WTC11 (cell line): ENCODE measurements at regions not wholly inside any gene's neighbourhood (a gene's known extent, or its start where the extent isn't known, plus 50 kb on each side); places are given as distances from the start of the nearest gene placed in this dataset.

Experiments
- ATAC-seq: fragments of 200-7000 bp; cut with Tn5 transposase; 2 replicates; pipeline ENCODE4 v1.10.0; 2021; ENCODE audit warnings: mild to moderate bottlenecking, moderate library complexity
- CTCF ChIA-PET: fragments of 300-600 bp; sonication (Branson Sonifier 250); formaldehyde crosslinking; loops from one replicate; lab custom pipeline; 2021; ENCODE audit warnings: antibody characterized with exemption; lab: Charles Lee
- POLR2A ChIA-PET: fragments of 350-600 bp; sonication (Branson Sonifier 250); formaldehyde crosslinking; loops from one replicate; lab custom pipeline; 2021; ENCODE audit warnings: antibody characterized with exemption; lab: Charles Lee
- DNase-seq: peaks from one replicate; pipeline ENCODE4 v3.0.0; 2021; ENCODE audit warnings: low spot score
- H3K27ac Mint-ChIP-seq: 2 replicates; pipeline ENCODE4 v1.8.0; 2021; ENCODE audit warnings: mixed read lengths
- H3K27me3 Mint-ChIP-seq: 2 replicates; pipeline ENCODE4 v1.8.0; 2021; ENCODE audit warnings: low read depth, mild to moderate bottlenecking, moderate library complexity, mixed read lengths
- H3K36me3 Mint-ChIP-seq: 2 replicates; pipeline ENCODE4 v1.8.0; 2021; ENCODE audit warnings: mixed read lengths
- H3K4me1 Mint-ChIP-seq: 2 replicates; pipeline ENCODE4 v1.8.0; 2022; ENCODE audit warnings: mixed read lengths
- H3K4me3 Mint-ChIP-seq: 2 replicates; pipeline ENCODE4 v1.8.0; 2021; ENCODE audit warnings: mild to moderate bottlenecking, moderate library complexity, mixed read lengths
- H3K9me3 Mint-ChIP-seq: 2 replicates; pipeline ENCODE4 v1.8.0; 2021; ENCODE audit warnings: mixed read lengths
- ERG ChIP-seq: fragments of 250-450 bp; sonication (Bioruptor Pico); IDR thresholded peaks from 2 replicates; pipeline ENCODE4 v1.8.0; 2021; ENCODE audit warnings: mild to moderate bottlenecking
- ETV6 ChIP-seq: sonication (generic); formaldehyde crosslinking; IDR thresholded peaks from 2 replicates; pipeline ENCODE4 v1.8.1; 2022; ENCODE audit warnings: mild to moderate bottlenecking, missing genetic modification reagents
- FOXJ3 ChIP-seq: sonication (generic); formaldehyde crosslinking; IDR thresholded peaks from 2 replicates; pipeline ENCODE4 v1.9.0; 2021; ENCODE audit warnings: missing genetic modification reagents, mild to moderate bottlenecking, borderline replicate concordance
- FOXK1 ChIP-seq: sonication (generic); formaldehyde crosslinking; IDR thresholded peaks from 2 replicates; pipeline ENCODE4 v1.8.0; 2022; ENCODE audit warnings: mild to moderate bottlenecking, moderate library complexity, missing genetic modification reagents
- GABPB1 ChIP-seq: sonication (generic); formaldehyde crosslinking; IDR thresholded peaks from 2 replicates; pipeline ENCODE4 v1.8.1; 2023; ENCODE audit warnings: mild to moderate bottlenecking, missing genetic modification reagents
- HMGA2 ChIP-seq: fragments of 250-450 bp; sonication (Bioruptor Pico); IDR thresholded peaks from 2 replicates; pipeline ENCODE4 v1.4.0; 2021; ENCODE audit warnings: mild to moderate bottlenecking, moderate library complexity
- MXD4 ChIP-seq: fragments of 250-450 bp; sonication (Bioruptor Pico); IDR thresholded peaks from 2 replicates; pipeline ENCODE4 v1.8.0; 2021; ENCODE audit warnings: mild to moderate bottlenecking, moderate library complexity, borderline replicate concordance
- NFE2L1 ChIP-seq: sonication (generic); formaldehyde crosslinking; IDR thresholded peaks from 2 replicates; pipeline ENCODE4 v1.8.1; 2023; ENCODE audit warnings: missing genetic modification reagents
- NR2C2 ChIP-seq: sonication (generic); formaldehyde crosslinking; IDR thresholded peaks from 2 replicates; pipeline ENCODE4 v1.8.0; 2022; ENCODE audit warnings: mild to moderate bottlenecking, missing genetic modification reagents
- PREB ChIP-seq: sonication (generic); formaldehyde crosslinking; IDR thresholded peaks from 2 replicates; pipeline ENCODE4 v1.8.1; 2022; ENCODE audit warnings: mild to moderate bottlenecking, missing genetic modification reagents, moderate library complexity, borderline replicate concordance
- SOX15 ChIP-seq: fragments of 250-450 bp; sonication (Bioruptor Pico); IDR thresholded peaks from 2 replicates; pipeline ENCODE4 v1.9.0; 2021; ENCODE audit warnings: mild to moderate bottlenecking
- TEAD4 ChIP-seq: sonication (generic); formaldehyde crosslinking; IDR thresholded peaks from 2 replicates; pipeline ENCODE4 v1.8.0; 2022; ENCODE audit warnings: mild to moderate bottlenecking, missing genetic modification reagents
- TP53 ChIP-seq: sonication (generic); formaldehyde crosslinking; IDR thresholded peaks from 2 replicates; pipeline ENCODE4 v1.8.1; 2023; ENCODE audit warnings: mild to moderate bottlenecking, missing genetic modification reagents
- ZMAT4 ChIP-seq: fragments of 250-450 bp; sonication (Bioruptor Pico); IDR thresholded peaks from 2 replicates; pipeline ENCODE4 v1.9.0; 2021; ENCODE audit warnings: mild to moderate bottlenecking
- ZNF423 ChIP-seq: fragments of 250-450 bp; sonication (Bioruptor Pico); IDR thresholded peaks from 2 replicates; pipeline ENCODE4 v2.1.2; 2022; ENCODE audit warnings: mild to moderate bottlenecking, moderate library complexity
- ZNF512 ChIP-seq: sonication (generic); formaldehyde crosslinking; IDR thresholded peaks from 2 replicates; pipeline ENCODE4 v1.8.1; 2022; ENCODE audit warnings: missing genetic modification reagents, borderline replicate concordance
- TF ChIP-seq, protein P1 (sequence below): sonication (generic); formaldehyde crosslinking; IDR thresholded peaks from 2 replicates; pipeline ENCODE4 v1.8.0; 2022; ENCODE audit warnings: mild to moderate bottlenecking, missing genetic modification reagents
- TF ChIP-seq, protein P2 (sequence below): sonication (generic); formaldehyde crosslinking; IDR thresholded peaks from 2 replicates; pipeline ENCODE4 v1.8.0; 2023; ENCODE audit warnings: missing genetic modification reagents, mild to moderate bottlenecking, borderline replicate concordance
- TF ChIP-seq, protein P3 (sequence below): fragments of 250-450 bp; sonication (Bioruptor Pico); IDR thresholded peaks from 2 replicates; pipeline ENCODE4 v1.9.0; 2021; ENCODE audit warnings: mild to moderate bottlenecking

DNA sequence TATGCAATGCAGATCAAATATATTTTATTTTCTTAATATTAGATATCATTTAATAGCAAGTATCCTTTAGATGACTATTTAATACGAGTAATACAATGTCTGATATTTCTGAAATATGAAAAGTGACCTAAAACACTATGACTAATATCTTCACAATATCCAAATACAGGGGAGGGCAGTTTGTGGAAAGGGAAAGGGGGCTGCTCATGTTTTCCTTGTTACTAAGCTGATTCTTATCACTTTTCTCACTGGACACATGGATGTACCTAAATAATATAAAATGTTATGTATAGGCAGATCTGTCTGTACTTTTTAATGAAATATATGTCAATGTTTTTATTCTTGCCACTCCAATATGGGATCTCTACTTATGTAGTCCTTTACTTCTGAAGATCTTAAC is 1879.1 kb upstream of the ACO1 start (continued):
- TF ChIP-seq, protein P1, sequence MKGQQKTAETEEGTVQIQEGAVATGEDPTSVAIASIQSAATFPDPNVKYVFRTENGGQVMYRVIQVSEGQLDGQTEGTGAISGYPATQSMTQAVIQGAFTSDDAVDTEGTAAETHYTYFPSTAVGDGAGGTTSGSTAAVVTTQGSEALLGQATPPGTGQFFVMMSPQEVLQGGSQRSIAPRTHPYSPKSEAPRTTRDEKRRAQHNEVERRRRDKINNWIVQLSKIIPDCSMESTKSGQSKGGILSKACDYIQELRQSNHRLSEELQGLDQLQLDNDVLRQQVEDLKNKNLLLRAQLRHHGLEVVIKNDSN = no peak
- TF ChIP-seq NR2C2 (CRISPR knock-in tag) = no peak
- no peak for TF ChIP-seq ZNF512 (CRISPR knock-in tag)
- TF ChIP-seq GABPB1 = no peak
- no peak for TF ChIP-seq MXD4 (CRISPR knock-in tag)
- TF ChIP-seq, protein P2, sequence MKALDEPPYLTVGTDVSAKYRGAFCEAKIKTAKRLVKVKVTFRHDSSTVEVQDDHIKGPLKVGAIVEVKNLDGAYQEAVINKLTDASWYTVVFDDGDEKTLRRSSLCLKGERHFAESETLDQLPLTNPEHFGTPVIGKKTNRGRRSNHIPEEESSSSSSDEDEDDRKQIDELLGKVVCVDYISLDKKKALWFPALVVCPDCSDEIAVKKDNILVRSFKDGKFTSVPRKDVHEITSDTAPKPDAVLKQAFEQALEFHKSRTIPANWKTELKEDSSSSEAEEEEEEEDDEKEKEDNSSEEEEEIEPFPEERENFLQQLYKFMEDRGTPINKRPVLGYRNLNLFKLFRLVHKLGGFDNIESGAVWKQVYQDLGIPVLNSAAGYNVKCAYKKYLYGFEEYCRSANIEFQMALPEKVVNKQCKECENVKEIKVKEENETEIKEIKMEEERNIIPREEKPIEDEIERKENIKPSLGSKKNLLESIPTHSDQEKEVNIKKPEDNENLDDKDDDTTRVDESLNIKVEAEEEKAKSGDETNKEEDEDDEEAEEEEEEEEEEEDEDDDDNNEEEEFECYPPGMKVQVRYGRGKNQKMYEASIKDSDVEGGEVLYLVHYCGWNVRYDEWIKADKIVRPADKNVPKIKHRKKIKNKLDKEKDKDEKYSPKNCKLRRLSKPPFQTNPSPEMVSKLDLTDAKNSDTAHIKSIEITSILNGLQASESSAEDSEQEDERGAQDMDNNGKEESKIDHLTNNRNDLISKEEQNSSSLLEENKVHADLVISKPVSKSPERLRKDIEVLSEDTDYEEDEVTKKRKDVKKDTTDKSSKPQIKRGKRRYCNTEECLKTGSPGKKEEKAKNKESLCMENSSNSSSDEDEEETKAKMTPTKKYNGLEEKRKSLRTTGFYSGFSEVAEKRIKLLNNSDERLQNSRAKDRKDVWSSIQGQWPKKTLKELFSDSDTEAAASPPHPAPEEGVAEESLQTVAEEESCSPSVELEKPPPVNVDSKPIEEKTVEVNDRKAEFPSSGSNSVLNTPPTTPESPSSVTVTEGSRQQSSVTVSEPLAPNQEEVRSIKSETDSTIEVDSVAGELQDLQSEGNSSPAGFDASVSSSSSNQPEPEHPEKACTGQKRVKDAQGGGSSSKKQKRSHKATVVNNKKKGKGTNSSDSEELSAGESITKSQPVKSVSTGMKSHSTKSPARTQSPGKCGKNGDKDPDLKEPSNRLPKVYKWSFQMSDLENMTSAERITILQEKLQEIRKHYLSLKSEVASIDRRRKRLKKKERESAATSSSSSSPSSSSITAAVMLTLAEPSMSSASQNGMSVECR = no peak

DNA sequence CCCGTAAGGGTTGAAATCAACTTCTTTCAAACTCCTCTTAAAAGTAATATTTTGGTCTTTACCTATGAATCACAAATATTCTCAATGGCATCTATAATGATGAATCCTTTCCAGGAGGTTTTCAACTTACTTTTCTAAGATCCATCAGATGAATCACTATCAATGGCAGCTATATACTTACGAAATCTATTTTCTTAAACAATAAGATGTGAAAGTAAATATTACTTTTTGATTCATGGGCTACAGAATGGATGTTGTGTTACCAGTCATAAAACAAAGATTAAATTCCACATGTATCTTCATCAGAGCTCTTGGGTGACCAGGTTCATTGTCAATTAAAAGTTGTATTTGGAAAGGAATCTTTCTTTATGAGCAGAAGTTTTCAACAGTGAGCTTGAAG is 1877.7 kb upstream of the ACO1 start:
- peaks cover 6% of the 10 kb centered on the region for H3K9me3 Mint-ChIP-seq
- 0 out of 2 replicates have a peak, but pooled peaks cover 2% of the 10 kb centered on the region for H3K36me3 Mint-ChIP-seq
- ATAC-seq (no peak), DNase-seq (no peak)
- H3K27ac Mint-ChIP-seq = no peak overlapping the region
- H3K4me1 Mint-ChIP-seq = no peaks in the 10 kb centered on the region
- CTCF ChIA-PET = no interaction called here
- POLR2A ChIA-PET = no interaction called here
- H3K4me3 Mint-ChIP-seq = no peak overlapping the region
- H3K27me3 Mint-ChIP-seq = no peaks in the 10 kb centered on the region
- TF ChIP-seq ERG (no peak), NFE2L1 (no peak), HMGA2 (CRISPR knock-in tag) (no peak), GABPB1 (no peak), ZMAT4 (CRISPR knock-in tag) (no peak), FOXJ3 (CRISPR knock-in tag) (no peak), SOX15 (CRISPR knock-in tag) (no peak), PREB (CRISPR knock-in tag) (no peak), ZNF423 (CRISPR knock-in tag) (no peak), FOXK1 (CRISPR knock-in tag) (no peak), TEAD4 (CRISPR knock-in tag) (no peak), TP53 (no peak), ETV6 (CRISPR knock-in tag) (no peak)
- TF ChIP-seq, protein P2 = no peak
- TF ChIP-seq, protein P1 = no peak
- TF ChIP-seq, protein P3, sequence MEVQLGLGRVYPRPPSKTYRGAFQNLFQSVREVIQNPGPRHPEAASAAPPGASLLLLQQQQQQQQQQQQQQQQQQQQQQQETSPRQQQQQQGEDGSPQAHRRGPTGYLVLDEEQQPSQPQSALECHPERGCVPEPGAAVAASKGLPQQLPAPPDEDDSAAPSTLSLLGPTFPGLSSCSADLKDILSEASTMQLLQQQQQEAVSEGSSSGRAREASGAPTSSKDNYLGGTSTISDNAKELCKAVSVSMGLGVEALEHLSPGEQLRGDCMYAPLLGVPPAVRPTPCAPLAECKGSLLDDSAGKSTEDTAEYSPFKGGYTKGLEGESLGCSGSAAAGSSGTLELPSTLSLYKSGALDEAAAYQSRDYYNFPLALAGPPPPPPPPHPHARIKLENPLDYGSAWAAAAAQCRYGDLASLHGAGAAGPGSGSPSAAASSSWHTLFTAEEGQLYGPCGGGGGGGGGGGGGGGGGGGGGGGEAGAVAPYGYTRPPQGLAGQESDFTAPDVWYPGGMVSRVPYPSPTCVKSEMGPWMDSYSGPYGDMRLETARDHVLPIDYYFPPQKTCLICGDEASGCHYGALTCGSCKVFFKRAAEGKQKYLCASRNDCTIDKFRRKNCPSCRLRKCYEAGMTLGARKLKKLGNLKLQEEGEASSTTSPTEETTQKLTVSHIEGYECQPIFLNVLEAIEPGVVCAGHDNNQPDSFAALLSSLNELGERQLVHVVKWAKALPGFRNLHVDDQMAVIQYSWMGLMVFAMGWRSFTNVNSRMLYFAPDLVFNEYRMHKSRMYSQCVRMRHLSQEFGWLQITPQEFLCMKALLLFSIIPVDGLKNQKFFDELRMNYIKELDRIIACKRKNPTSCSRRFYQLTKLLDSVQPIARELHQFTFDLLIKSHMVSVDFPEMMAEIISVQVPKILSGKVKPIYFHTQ (CRISPR knock-in tag) = no peak
